ENCODE measurements at regions not wholly inside any gene's neighbourhood (a gene's known extent, or its start where the extent isn't known, plus 50 kb on each side); places are given as distances from the start of the nearest gene placed in this dataset.

- Histone ChIP-seq H3K4me1 (peaks cover 7% of the 10 kb centered on the region), H3K36me3 (no peaks in the 10 kb centered on the region), H3K27ac (no peak overlapping the region), H3K4me3 (no peak overlapping the region), H3K9me3 (ENCODE audit: low read depth) (no peaks in the 10 kb centered on the region), H3K4me2 (no peak overlapping the region), H2AFZ (replicated peaks) (no peak overlapping the region), H3F3A (ENCODE audit: low read depth) (no peaks in the 10 kb centered on the region), H3K27me3 (no peaks in the 10 kb centered on the region), H3K9ac (no peak overlapping the region), H3K79me2 (ENCODE audit: low read depth) (no peaks in the 10 kb centered on the region), H4K20me1 (ENCODE audit: low read depth) (no peaks in the 10 kb centered on the region)
- H3K27me3 Mint-ChIP-seq (ENCODE audit: insufficient read depth, low read depth), result peaks cover 5% of the 10 kb centered on the region
- H3K4me3 Mint-ChIP-seq, result no peak overlapping the region
- no peak overlapping the region for H3K27ac Mint-ChIP-seq
- no peak for TF ChIP-seq EZH2 (IDR thresholded peaks at IDR 0.05)
- no peak for TF ChIP-seq EZH2phosphoT487 (IDR thresholded peaks at IDR 0.05)
- no peaks in the 10 kb centered on the region for H3K36me3 Mint-ChIP-seq
- no peaks in the 10 kb centered on the region for H3K9me3 Mint-ChIP-seq
- H3K4me1 Mint-ChIP-seq, result peaks cover 16% of the 10 kb centered on the region
- no peak for DNase-seq (ENCODE audit: low spot score)
Observed at GRCh38 chr1:227432981-227433380, 114.7 kb upstream of the CDC42BPA start.

GRCh38 chr1:227432181-227432535 is 113.9 kb upstream of the CDC42BPA start:
- no peaks in the 10 kb centered on the region for H4K20me1 ChIP-seq (ENCODE audit: low read depth)
- no peak for DNase-seq (ENCODE audit: low spot score)
- Mint-ChIP-seq H3K9me3 (no peaks in the 10 kb centered on the region), H3K4me1 (peaks cover 16% of the 10 kb centered on the region), H3K27me3 (ENCODE audit: insufficient read depth, low read depth) (peaks cover 5% of the 10 kb centered on the region), H3K4me3 (no peak overlapping the region), H3K36me3 (no peaks in the 10 kb centered on the region), H3K27ac (peak overlapping the region; percentile 60)
- H3K79me2 ChIP-seq (ENCODE audit: low read depth), result no peaks in the 10 kb centered on the region
- no peaks in the 10 kb centered on the region for H3F3A ChIP-seq (ENCODE audit: low read depth)
- no peak overlapping the region for H3K27ac ChIP-seq
- H2AFZ ChIP-seq (replicated peaks), result peak overlapping the region; percentile 94
- H3K27me3 ChIP-seq, result no peaks in the 10 kb centered on the region
- H3K9me3 ChIP-seq (ENCODE audit: low read depth), result no peaks in the 10 kb centered on the region
- no peak overlapping the region for H3K9ac ChIP-seq
- H3K4me2 ChIP-seq, result no peak overlapping the region
- TF ChIP-seq CTCF (IDR thresholded peaks at IDR 0.05) (no peak), EZH2 (IDR thresholded peaks at IDR 0.05) (no peak), EZH2phosphoT487 (IDR thresholded peaks at IDR 0.05) (no peak)
- H3K36me3 ChIP-seq, result no peaks in the 10 kb centered on the region
- peaks cover 7% of the 10 kb centered on the region for H3K4me1 ChIP-seq
- no peak overlapping the region for H3K4me3 ChIP-seq

GRCh38 chr1:227429447-227430359 is 111.4 kb upstream of the CDC42BPA start:
- H3K9me3 Mint-ChIP-seq, result no peaks in the 10 kb centered on the region
- DNase-seq (ENCODE audit: low spot score), result no peak
- no peak overlapping the region for H3K27ac ChIP-seq
- no peak overlapping the region for H3K4me3 ChIP-seq
- no peaks in the 10 kb centered on the region for H3K9me3 ChIP-seq (ENCODE audit: low read depth)
- H3K27me3 Mint-ChIP-seq (ENCODE audit: insufficient read depth, low read depth), result peaks cover 2% of the 10 kb centered on the region
- H3K36me3 ChIP-seq, result no peaks in the 10 kb centered on the region
- H3K36me3 Mint-ChIP-seq, result no peaks in the 10 kb centered on the region
- H3K4me2 ChIP-seq, result no peak overlapping the region
- no peak for TF ChIP-seq EZH2 (IDR thresholded peaks at IDR 0.05)
- TF ChIP-seq EZH2phosphoT487 (IDR thresholded peaks at IDR 0.05), result no peak
- no peak for TF ChIP-seq CTCF (IDR thresholded peaks at IDR 0.05)
- H4K20me1 ChIP-seq (ENCODE audit: low read depth), result no peaks in the 10 kb centered on the region
- H3K9ac ChIP-seq, result no peak overlapping the region
- H3K4me1 Mint-ChIP-seq, result peaks cover 16% of the 10 kb centered on the region
- H3K4me1 ChIP-seq, result peaks cover 7% of the 10 kb centered on the region
- H3K27ac Mint-ChIP-seq, result peak overlapping the region; percentile 69
- no peaks in the 10 kb centered on the region for H3K79me2 ChIP-seq (ENCODE audit: low read depth)
- H3K27me3 ChIP-seq, result no peaks in the 10 kb centered on the region
- H2AFZ ChIP-seq (replicated peaks), result no peak overlapping the region
- no peak overlapping the region for H3K4me3 Mint-ChIP-seq
- H3F3A ChIP-seq (ENCODE audit: low read depth), result no peaks in the 10 kb centered on the region

- H3K9ac ChIP-seq, result no peak overlapping the region
- Mint-ChIP-seq H3K27me3 (ENCODE audit: insufficient read depth, low read depth) (peaks cover 2% of the 10 kb centered on the region), H3K4me3 (no peak overlapping the region), H3K27ac (no peak overlapping the region), H3K9me3 (peaks cover 2% of the 10 kb centered on the region), H3K4me1 (peaks cover 16% of the 10 kb centered on the region), H3K36me3 (no peaks in the 10 kb centered on the region)
- no peak overlapping the region for H3K4me3 ChIP-seq
- no peak overlapping the region for H3K4me2 ChIP-seq
- H3K27me3 ChIP-seq, result no peaks in the 10 kb centered on the region
- no peak for DNase-seq (ENCODE audit: low spot score)
- H3K79me2 ChIP-seq (ENCODE audit: low read depth), result no peaks in the 10 kb centered on the region
- H3K4me1 ChIP-seq, result peaks cover 7% of the 10 kb centered on the region
- H4K20me1 ChIP-seq (ENCODE audit: low read depth), result no peaks in the 10 kb centered on the region
- no peaks in the 10 kb centered on the region for H3K9me3 ChIP-seq (ENCODE audit: low read depth)
- H2AFZ ChIP-seq (replicated peaks), result peak overlapping the region; percentile 72
- H3K27ac ChIP-seq, result no peak overlapping the region
- TF ChIP-seq CTCF (IDR thresholded peaks at IDR 0.05) (no peak), EZH2phosphoT487 (IDR thresholded peaks at IDR 0.05) (no peak), EZH2 (IDR thresholded peaks at IDR 0.05) (no peak)
- H3F3A ChIP-seq (ENCODE audit: low read depth), result no peaks in the 10 kb centered on the region
- H3K36me3 ChIP-seq, result no peaks in the 10 kb centered on the region
Observed at GRCh38 chr1:227428803-227429202, 110.5 kb upstream of the CDC42BPA start.

All from neural progenitor cell (in vitro differentiated cells).